ENCODE measurements at regions not wholly inside any gene's neighbourhood (a gene's known extent, or its start where the extent isn't known, plus 50 kb on each side); places are given as distances from the start of the nearest gene placed in this dataset.
"Not testable (repeated sequence)": the region's sequence is repeated elsewhere in the genome, so short reads cannot be mapped to it uniquely, and the experiment has no call there.

DNA sequence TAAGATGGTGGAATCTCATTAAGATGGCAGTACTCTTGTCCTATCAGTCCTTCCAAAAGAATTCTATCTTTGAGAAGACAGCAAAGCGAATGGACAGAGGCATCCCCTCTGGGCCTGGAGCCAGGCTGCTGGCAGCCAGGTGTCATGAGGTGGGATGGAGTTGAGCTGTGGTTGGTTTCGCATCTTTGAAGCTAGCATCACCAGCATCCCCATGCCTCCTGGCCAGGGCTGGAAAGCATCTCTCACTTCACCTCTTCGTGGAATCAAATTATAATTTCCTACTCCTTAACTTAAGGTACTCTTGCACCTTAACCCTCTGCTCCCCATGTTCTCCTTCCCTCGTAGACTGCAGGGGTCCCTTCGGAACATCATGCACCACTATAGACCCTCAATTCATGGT, 248.3 kb downstream of the GADD45G start:
- in situ Hi-C loops (cut with HindIII; ENCODE audit: low sequenced_read_pairs) = no loop called here

GRCh38 chr9:89853931-89854330, 249.1 kb downstream of the GADD45G start:
- in situ Hi-C loops (cut with HindIII; ENCODE audit: low sequenced_read_pairs) = no loop called here

DNA sequence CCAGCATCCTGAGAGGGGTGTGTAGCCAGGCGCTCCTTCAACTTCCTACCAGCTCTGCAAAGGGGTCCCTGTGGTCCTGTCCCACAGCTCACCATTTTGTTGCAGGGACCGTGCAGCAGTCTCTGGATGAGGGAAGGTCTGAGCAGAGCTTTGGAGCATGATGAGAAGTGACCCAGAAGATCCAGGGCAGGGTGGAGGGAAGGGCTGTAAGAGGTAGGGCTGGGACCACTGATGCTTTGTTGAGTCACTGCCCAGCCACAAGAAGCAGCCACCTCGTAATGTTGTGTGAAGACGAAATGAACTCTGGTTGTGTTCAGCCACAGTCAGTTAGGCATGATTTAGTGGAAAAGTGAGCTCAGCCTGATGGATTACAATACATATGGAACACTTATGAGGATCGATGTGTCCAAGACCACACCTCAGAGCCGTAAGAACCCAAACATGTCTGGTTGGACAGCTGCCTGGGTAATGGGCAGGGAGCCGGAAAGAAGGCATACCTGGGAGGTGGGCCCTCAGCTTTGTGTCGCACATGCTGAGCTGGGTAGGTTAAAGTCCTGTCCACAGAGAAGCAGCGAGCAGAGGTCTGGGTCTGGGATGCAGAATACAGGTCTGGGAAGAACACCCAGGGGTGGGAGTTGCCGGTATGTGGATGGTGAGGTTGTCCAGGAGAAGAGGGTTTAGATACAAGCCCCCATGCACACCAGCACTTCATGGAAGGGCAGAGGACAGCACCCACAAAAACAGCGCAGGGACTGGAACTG, 250.1 kb downstream of the GADD45G start:
- in situ Hi-C loops (cut with HindIII; ENCODE audit: low sequenced_read_pairs) = no loop called here

DNA sequence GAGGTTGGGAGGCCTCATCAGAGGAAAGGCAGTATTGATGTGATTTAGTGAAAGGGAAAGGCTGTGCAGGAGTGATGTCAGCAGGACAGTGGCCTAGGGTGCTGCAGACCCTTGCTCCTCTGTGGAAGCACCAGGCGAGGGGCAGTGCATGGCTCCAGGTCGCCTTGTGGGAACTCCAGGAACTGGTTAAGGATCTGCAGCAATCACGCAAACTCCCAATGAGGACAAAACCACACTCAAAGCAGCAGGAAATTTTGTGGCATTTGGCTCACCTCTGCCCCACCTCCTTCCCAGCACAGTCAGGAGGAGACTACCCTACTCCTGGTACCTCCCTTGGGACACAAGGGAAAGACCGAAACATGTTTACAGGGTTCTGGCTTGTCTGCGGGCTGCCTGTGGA, 251.5 kb downstream of the GADD45G start:
- in situ Hi-C loops (cut with HindIII; ENCODE audit: low sequenced_read_pairs) = not testable (repeated sequence)

DNA sequence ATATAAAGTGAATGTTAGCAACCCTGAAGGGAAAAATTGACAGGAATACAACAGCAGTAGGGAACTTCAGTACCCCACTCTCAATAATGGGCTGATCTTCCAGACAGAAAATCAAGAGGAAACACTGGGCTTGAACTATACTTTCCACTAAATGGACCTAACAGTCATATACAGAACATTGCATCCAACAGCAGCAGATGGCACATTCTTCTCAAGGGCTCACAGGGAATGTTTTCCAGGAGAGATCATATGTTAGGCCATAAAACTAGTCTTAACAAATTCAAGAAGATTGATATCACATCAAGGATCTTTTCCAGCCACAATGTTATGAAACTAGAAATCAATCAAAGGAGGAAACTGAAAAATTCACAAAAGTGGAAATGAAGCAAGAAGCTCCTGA, 252.1 kb downstream of the GADD45G start:
- in situ Hi-C loops (cut with HindIII; ENCODE audit: low sequenced_read_pairs) = not testable (repeated sequence)

GRCh38 chr9:89859842-89860241, 255.0 kb downstream of the GADD45G start:
- in situ Hi-C loops (cut with HindIII; ENCODE audit: low sequenced_read_pairs) = not testable (repeated sequence)

DNA sequence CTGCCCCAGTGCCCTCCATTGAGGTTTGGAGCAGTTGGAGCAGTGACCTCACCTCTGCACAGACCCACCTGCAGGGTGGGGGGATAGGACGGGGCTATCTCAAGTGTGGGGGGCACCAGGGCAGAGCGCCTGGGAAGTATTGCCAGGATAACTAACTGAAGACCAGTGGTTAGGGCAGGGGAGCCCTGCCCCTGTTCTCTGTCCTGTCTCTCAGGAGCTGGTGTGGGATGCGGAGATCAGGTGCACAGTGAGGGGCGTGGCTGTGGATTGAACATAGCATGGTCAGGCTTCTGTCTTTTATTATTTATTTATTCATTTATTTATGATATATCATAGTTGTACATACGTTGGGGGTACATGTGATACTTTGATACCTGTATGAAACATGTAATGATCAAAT, 256.6 kb downstream of the GADD45G start:
- in situ Hi-C loops (cut with HindIII; ENCODE audit: low sequenced_read_pairs) = not testable (repeated sequence)

- in situ Hi-C loops (cut with HindIII; ENCODE audit: low sequenced_read_pairs) = no loop called here
These were observed 257.5 kb downstream of the GADD45G start for GRCh38 chr9:89862316-89862715.

- in situ Hi-C loops (cut with HindIII; ENCODE audit: low sequenced_read_pairs) = no loop called here
These were observed 258.3 kb downstream of the GADD45G start for GRCh38 chr9:89863141-89863540.

- in situ Hi-C loops (cut with HindIII; ENCODE audit: low sequenced_read_pairs) = no loop called here
These were observed 259.0 kb downstream of the GADD45G start for GRCh38 chr9:89863837-89864236.

- in situ Hi-C loops (cut with HindIII; ENCODE audit: low sequenced_read_pairs) = no loop called here
These were observed 259.4 kb downstream of the GADD45G start for GRCh38 chr9:89864257-89864656.

GRCh38 chr9:89864731-89865130, 259.9 kb downstream of the GADD45G start:
- in situ Hi-C loops (cut with HindIII; ENCODE audit: low sequenced_read_pairs) = no loop called here

DNA sequence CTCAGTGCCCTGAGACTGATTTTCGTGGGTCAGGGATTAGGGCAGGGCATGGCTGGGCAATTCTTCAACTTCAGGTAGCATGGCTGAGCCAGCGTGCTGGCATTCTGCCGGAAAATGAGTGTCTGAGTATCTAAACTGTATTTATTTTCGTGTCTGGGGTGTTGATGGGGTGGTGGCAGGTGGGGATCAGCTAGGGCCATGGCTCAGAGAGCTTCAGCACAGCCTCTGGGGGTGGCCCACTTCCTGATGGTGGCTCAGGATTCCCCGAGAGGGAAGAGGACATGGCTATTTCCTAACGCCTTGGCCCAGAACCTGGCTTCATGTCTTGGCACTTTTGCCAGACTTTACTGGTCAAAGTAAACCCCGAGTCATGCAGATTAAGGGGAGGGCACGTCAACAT, 260.5 kb downstream of the GADD45G start:
- in situ Hi-C loops (cut with HindIII; ENCODE audit: low sequenced_read_pairs) = no loop called here

- in situ Hi-C loops (cut with HindIII; ENCODE audit: low sequenced_read_pairs) = no loop called here
These were observed 261.2 kb downstream of the GADD45G start for GRCh38 chr9:89865981-89866380.

GRCh38 chr9:89866701-89867100, 261.9 kb downstream of the GADD45G start:
- in situ Hi-C loops (cut with HindIII; ENCODE audit: low sequenced_read_pairs) = no loop called here

DNA sequence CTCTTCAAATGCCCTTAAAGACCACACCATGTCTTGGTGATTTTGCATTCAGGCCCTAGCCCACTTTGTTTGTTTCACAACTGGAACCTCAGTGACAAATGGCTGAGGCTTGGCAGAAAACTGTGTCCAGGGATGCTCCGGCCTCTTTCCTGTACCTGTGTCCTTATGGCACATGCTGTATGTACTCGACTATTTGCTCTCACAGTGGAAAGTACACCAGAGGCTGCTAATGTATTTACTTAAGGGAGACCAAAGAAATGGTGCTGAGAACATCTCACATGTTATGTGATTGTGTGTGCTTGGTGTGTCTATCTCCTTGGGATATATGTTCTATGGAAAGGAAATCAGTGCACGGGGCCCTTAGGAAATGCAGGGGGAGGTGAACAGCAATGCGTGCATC, 263.3 kb downstream of the GADD45G start:
- in situ Hi-C loops (cut with HindIII; ENCODE audit: low sequenced_read_pairs) = no loop called here

GRCh38 chr9:89869793-89870580, 265.2 kb downstream of the GADD45G start:
- in situ Hi-C loops (cut with HindIII; ENCODE audit: low sequenced_read_pairs) = no loop called here

- in situ Hi-C loops (cut with HindIII; ENCODE audit: low sequenced_read_pairs) = no loop called here
These were observed 267.1 kb downstream of the GADD45G start for GRCh38 chr9:89871871-89872331.

GRCh38 chr9:89872426-89872912, 267.7 kb downstream of the GADD45G start:
- in situ Hi-C loops (cut with HindIII; ENCODE audit: low sequenced_read_pairs) = no loop called here

GRCh38 chr9:89872913-89873707, 268.3 kb downstream of the GADD45G start:
- in situ Hi-C loops (cut with HindIII; ENCODE audit: low sequenced_read_pairs) = no loop called here

- in situ Hi-C loops (cut with HindIII; ENCODE audit: low sequenced_read_pairs) = no loop called here
These were observed 269.0 kb downstream of the GADD45G start for GRCh38 chr9:89873801-89874200.

All from DLD1 (cell line).